ENCODE measurements at regions not wholly inside any gene's neighbourhood (a gene's known extent, or its start where the extent isn't known, plus 50 kb on each side); places are given as distances from the start of the nearest gene placed in this dataset.

- TF ChIP-seq CTCF (conservative IDR thresholded peaks at IDR 0.05; ENCODE audit: low read length) (no peak), EZH2phosphoT487 (IDR thresholded peaks at IDR 0.05; ENCODE audit: borderline replicate concordance) (no peak)
Observed at GRCh38 chr11:105537531-105537930, 72.3 kb upstream of the GRIA4 start.
